Fibroblast of lung (primary cell): ENCODE measurements at regions not wholly inside any gene's neighbourhood (a gene's known extent, or its start where the extent isn't known, plus 50 kb on each side); places are given as distances from the start of the nearest gene placed in this dataset.

Experiments
- EZH2 ChIP-seq: IDR thresholded peaks from 2 replicates; pipeline ENCODE4 v1.5.1; 2012; ENCODE audit warnings: low read length, control low read depth, mild to moderate bottlenecking; ENCODE audit errors: missing control alignments
- TF ChIP-seq, protein P1 (sequence below), 2 donors: IDR thresholded peaks in 1 of 2; conservative IDR thresholded peaks in 1 of 2; 1 replicate in 1 of 2; 2 replicates in 1 of 2; pipeline ENCODE4 v1.5.1; 2011 to 2012; ENCODE audit warnings: low read length in 2 of 2, control low read depth in 1 of 2, inconsistent platforms in 1 of 2, low read depth in 1 of 2, mild to moderate bottlenecking in 1 of 2

DNA sequence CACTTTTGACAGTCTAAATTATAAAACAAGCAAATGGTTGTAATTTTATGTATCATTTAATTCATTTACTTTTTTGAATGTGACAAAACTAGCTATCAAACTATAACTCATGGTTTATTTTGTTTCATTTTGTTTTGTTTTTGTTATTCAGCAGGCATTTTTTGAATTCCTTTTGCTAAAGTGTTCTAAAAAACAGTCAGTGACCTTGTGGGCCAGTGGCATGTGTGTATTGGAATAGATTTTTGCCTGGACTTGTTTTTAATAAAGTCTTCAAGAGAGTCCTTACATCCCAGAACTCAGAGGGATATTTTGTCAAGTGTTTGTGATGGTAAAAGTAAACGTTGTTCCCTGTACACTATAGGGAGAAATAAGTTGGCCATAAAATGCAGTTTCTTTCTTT is 369.7 kb upstream of the SYT1 start:
- no peak for TF ChIP-seq EZH2
- TF ChIP-seq, protein P1, sequence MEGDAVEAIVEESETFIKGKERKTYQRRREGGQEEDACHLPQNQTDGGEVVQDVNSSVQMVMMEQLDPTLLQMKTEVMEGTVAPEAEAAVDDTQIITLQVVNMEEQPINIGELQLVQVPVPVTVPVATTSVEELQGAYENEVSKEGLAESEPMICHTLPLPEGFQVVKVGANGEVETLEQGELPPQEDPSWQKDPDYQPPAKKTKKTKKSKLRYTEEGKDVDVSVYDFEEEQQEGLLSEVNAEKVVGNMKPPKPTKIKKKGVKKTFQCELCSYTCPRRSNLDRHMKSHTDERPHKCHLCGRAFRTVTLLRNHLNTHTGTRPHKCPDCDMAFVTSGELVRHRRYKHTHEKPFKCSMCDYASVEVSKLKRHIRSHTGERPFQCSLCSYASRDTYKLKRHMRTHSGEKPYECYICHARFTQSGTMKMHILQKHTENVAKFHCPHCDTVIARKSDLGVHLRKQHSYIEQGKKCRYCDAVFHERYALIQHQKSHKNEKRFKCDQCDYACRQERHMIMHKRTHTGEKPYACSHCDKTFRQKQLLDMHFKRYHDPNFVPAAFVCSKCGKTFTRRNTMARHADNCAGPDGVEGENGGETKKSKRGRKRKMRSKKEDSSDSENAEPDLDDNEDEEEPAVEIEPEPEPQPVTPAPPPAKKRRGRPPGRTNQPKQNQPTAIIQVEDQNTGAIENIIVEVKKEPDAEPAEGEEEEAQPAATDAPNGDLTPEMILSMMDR (conservative IDR thresholded peaks at IDR 0.05 in 1 of 2, IDR thresholded peaks at IDR 0.05 in 1 of 2; ENCODE audit: low read depth in 1 of 2, low read length in 2 of 2) = no peak
